Mesendoderm (in vitro differentiated cells): ENCODE measurements at regions not wholly inside any gene's neighbourhood (a gene's known extent, or its start where the extent isn't known, plus 50 kb on each side); places are given as distances from the start of the nearest gene placed in this dataset.
"Not testable (repeated sequence)": the region's sequence is repeated elsewhere in the genome, so short reads cannot be mapped to it uniquely, and the experiment has no call there.

Experiments used
- DNase-seq: peaks from one replicate; pipeline ENCODE4 v3.0.0; 2013
- H2AK5ac ChIP-seq: 2 replicates; pipeline ENCODE4 v1.6.1; 2013; ENCODE audit warnings: low read length, inconsistent platforms
- H2BK120ac ChIP-seq: 2 replicates; pipeline ENCODE4 v1.6.1; 2013; ENCODE audit warnings: low read depth, mild to moderate bottlenecking, low read length, moderate library complexity, mixed read lengths
- H2BK15ac ChIP-seq: replicated peaks from 2 replicates; pipeline ENCODE4 v1.6.1; 2013; ENCODE audit warnings: low read depth, mild to moderate bottlenecking, moderate library complexity
- H2BK5ac ChIP-seq: 2 replicates; pipeline ENCODE4 v1.6.1; 2013; ENCODE audit warnings: low read length, inconsistent platforms
- H3K18ac ChIP-seq: 2 replicates; pipeline ENCODE4 v1.6.1; 2013; ENCODE audit warnings: mild to moderate bottlenecking, low read length, mixed read lengths
- H3K23ac ChIP-seq: one replicate; pipeline ENCODE4 v1.6.1; 2013; ENCODE audit warnings: low read length
- H3K27ac ChIP-seq: 2 replicates; pipeline ENCODE4 v1.5.1; 2013; ENCODE audit warnings: low read depth, mild to moderate bottlenecking, inconsistent platforms, low read length, moderate library complexity
- H3K27me3 ChIP-seq: 2 replicates; pipeline ENCODE4 v1.6.1; 2013; ENCODE audit warnings: low read length, control low read depth, mild to moderate bottlenecking, inconsistent platforms; ENCODE audit not compliant: insufficient read depth, poor library complexity
- H3K36me3 ChIP-seq: 2 replicates; pipeline ENCODE4 v1.6.1; 2013; ENCODE audit warnings: low read length, inconsistent platforms; ENCODE audit not compliant: control insufficient read depth, insufficient read depth
- H3K4ac ChIP-seq: one replicate; pipeline ENCODE4 v1.6.1; 2013; ENCODE audit warnings: low read depth, mild to moderate bottlenecking, low read length, moderate library complexity
- H3K4me1 ChIP-seq: 2 replicates; pipeline ENCODE4 v1.6.1; 2013; ENCODE audit warnings: low read depth, low read length, inconsistent platforms; ENCODE audit not compliant: control insufficient read depth
- H3K4me2 ChIP-seq: 2 replicates; pipeline ENCODE4 v1.6.1; 2013; ENCODE audit warnings: low read length
- H3K4me3 ChIP-seq: 2 replicates; pipeline ENCODE4 v1.5.1; 2013; ENCODE audit warnings: mild to moderate bottlenecking, low read length
- H3K56ac ChIP-seq: one replicate; pipeline ENCODE4 v1.6.1; 2013; ENCODE audit warnings: low read length
- H3K79me1 ChIP-seq: 2 replicates; pipeline ENCODE4 v1.6.1; 2013; ENCODE audit warnings: low read length, inconsistent platforms
- H3K79me2 ChIP-seq: 2 replicates; pipeline ENCODE4 v1.6.1; 2013; ENCODE audit warnings: mild to moderate bottlenecking, low read length; ENCODE audit not compliant: control insufficient read depth, insufficient read depth
- H3K9ac ChIP-seq: 2 replicates; pipeline ENCODE4 v1.6.1; 2013; ENCODE audit warnings: low read length, inconsistent platforms
- H4K5ac ChIP-seq: one replicate; pipeline ENCODE4 v1.6.1; 2013; ENCODE audit warnings: low read length
- H4K8ac ChIP-seq: one replicate; pipeline ENCODE4 v1.6.1; 2013; ENCODE audit warnings: low read depth, mild to moderate bottlenecking, control low read depth, low read length, moderate library complexity
- WGBS: extraction: QIAGEN DNeasy Blood & Tissue Kit; methylation state at CpG from one replicate; pipeline ENCODE4 v1.1.7; 2013; ENCODE audit warnings: low lambda C conversion rate, missing lambda C conversion rate; ENCODE audit not compliant: insufficient coverage; ENCODE audit errors: extremely low coverage; 5-methylcytosine and 5-hydroxymethylcytosine counted together

GRCh38 chr2:56816666-56817065 lies 632.9 kb downstream of the CCDC85A start:
- Histone ChIP-seq H4K8ac (no peak overlapping the region), H3K4me3 (no peak overlapping the region), H2AK5ac (no peak overlapping the region), H3K79me2 (no peaks in the 10 kb centered on the region), H3K27ac (no peak overlapping the region), H3K18ac (no peak overlapping the region), H3K36me3 (no peaks in the 10 kb centered on the region), H3K4me1 (no peaks in the 10 kb centered on the region), H2BK120ac (no peak overlapping the region), H3K23ac (no peak overlapping the region), H3K27me3 (no peaks in the 10 kb centered on the region), H2BK5ac (no peak overlapping the region), H3K79me1 (no peaks in the 10 kb centered on the region), H3K56ac (no peak overlapping the region), H2BK15ac (no peak overlapping the region), H3K4ac (no peak overlapping the region), H3K4me2 (no peak overlapping the region), H4K5ac (no peak overlapping the region), H3K9ac (no peak overlapping the region)
- DNase-seq, result no peak
- no CpG with 5 or more reads among the region's 5 CpGs for WGBS

GRCh38 chr2:56831780-56832179 lies 648.0 kb downstream of the CCDC85A start:
- no peak overlapping the region for H3K18ac ChIP-seq
- no peak overlapping the region for H4K5ac ChIP-seq
- H2AK5ac ChIP-seq, result no peak overlapping the region
- no peaks in the 10 kb centered on the region for H3K79me1 ChIP-seq
- WGBS, result no CpG with 5 or more reads among the region's 1 CpG
- H3K23ac ChIP-seq, result no peak overlapping the region
- no peak overlapping the region for H2BK5ac ChIP-seq
- no peak overlapping the region for H3K9ac ChIP-seq
- H3K27me3 ChIP-seq, result no peaks in the 10 kb centered on the region
- H3K4me2 ChIP-seq, result no peak overlapping the region
- no peak overlapping the region for H3K4me3 ChIP-seq
- no peak overlapping the region for H3K56ac ChIP-seq
- no peaks in the 10 kb centered on the region for H3K4me1 ChIP-seq
- H3K79me2 ChIP-seq, result no peaks in the 10 kb centered on the region
- no peak overlapping the region for H2BK120ac ChIP-seq
- no peak overlapping the region for H3K27ac ChIP-seq
- H3K36me3 ChIP-seq, result no peaks in the 10 kb centered on the region
- no peak for DNase-seq
- H4K8ac ChIP-seq, result no peak overlapping the region
- H2BK15ac ChIP-seq, result no peak overlapping the region
- H3K4ac ChIP-seq, result no peak overlapping the region

- WGBS, result no CpG with 5 or more reads among the region's 5 CpGs
- Histone ChIP-seq H2BK5ac (no peak overlapping the region), H4K8ac (no peak overlapping the region), H3K9ac (no peak overlapping the region), H3K4me2 (no peak overlapping the region), H3K27me3 (no peaks in the 10 kb centered on the region), H4K5ac (no peak overlapping the region), H3K27ac (no peak overlapping the region), H3K79me2 (no peaks in the 10 kb centered on the region), H3K23ac (no peak overlapping the region), H3K56ac (no peak overlapping the region), H3K18ac (no peak overlapping the region), H3K4me3 (no peak overlapping the region), H3K4ac (no peak overlapping the region), H3K4me1 (no peaks in the 10 kb centered on the region), H2BK15ac (no peak overlapping the region), H2AK5ac (no peak overlapping the region), H2BK120ac (no peak overlapping the region), H3K79me1 (no peaks in the 10 kb centered on the region), H3K36me3 (no peaks in the 10 kb centered on the region)
- DNase-seq, result no peak
Measured at GRCh38 chr2:56834686-56835085, 650.9 kb downstream of the CCDC85A start.

GRCh38 chr2:56840009-56840408 lies 656.2 kb downstream of the CCDC85A start:
- not testable (repeated sequence) for H3K4me3 ChIP-seq, H2BK15ac ChIP-seq, H3K18ac ChIP-seq, H3K23ac ChIP-seq, H2BK5ac ChIP-seq, H3K79me2 ChIP-seq, H3K4me1 ChIP-seq, H3K27ac ChIP-seq, H3K4me2 ChIP-seq, H3K56ac ChIP-seq, H2BK120ac ChIP-seq, H3K4ac ChIP-seq, H3K36me3 ChIP-seq, H3K27me3 ChIP-seq, H3K9ac ChIP-seq, H4K8ac ChIP-seq, H2AK5ac ChIP-seq, DNase-seq, H4K5ac ChIP-seq, H3K79me1 ChIP-seq

GRCh38 chr2:56860991-56861390 lies 677.2 kb downstream of the CCDC85A start:
- Histone ChIP-seq H3K4ac (no peak overlapping the region), H3K79me1 (no peaks in the 10 kb centered on the region), H2AK5ac (no peak overlapping the region), H3K79me2 (no peaks in the 10 kb centered on the region), H3K4me1 (no peaks in the 10 kb centered on the region), H3K27ac (no peak overlapping the region), H3K9ac (no peak overlapping the region), H3K56ac (no peak overlapping the region), H3K23ac (no peak overlapping the region), H4K8ac (no peak overlapping the region), H2BK5ac (no peak overlapping the region), H3K36me3 (no peaks in the 10 kb centered on the region), H3K4me2 (no peak overlapping the region), H3K4me3 (no peak overlapping the region), H3K18ac (no peak overlapping the region), H3K27me3 (no peaks in the 10 kb centered on the region), H2BK15ac (no peak overlapping the region), H4K5ac (no peak overlapping the region), H2BK120ac (no peak overlapping the region)
- no peak for DNase-seq

GRCh38 chr2:56871644-56872043 lies 687.9 kb downstream of the CCDC85A start:
- Histone ChIP-seq H3K56ac (no peak overlapping the region), H4K5ac (no peak overlapping the region), H3K4me2 (no peak overlapping the region), H3K4me3 (no peak overlapping the region), H3K9ac (no peak overlapping the region), H2BK5ac (no peak overlapping the region), H3K27me3 (no peaks in the 10 kb centered on the region), H3K18ac (no peak overlapping the region), H3K27ac (no peak overlapping the region), H3K4me1 (no peaks in the 10 kb centered on the region), H2AK5ac (no peak overlapping the region), H3K79me1 (no peaks in the 10 kb centered on the region), H2BK15ac (no peak overlapping the region), H3K36me3 (no peaks in the 10 kb centered on the region), H2BK120ac (no peak overlapping the region), H4K8ac (no peak overlapping the region), H3K4ac (no peak overlapping the region), H3K79me2 (no peaks in the 10 kb centered on the region), H3K23ac (no peak overlapping the region)
- WGBS, result no CpG with 5 or more reads among the region's 1 CpG
- DNase-seq, result no peak
